ENCODE measurements at regions not wholly inside any gene's neighbourhood (a gene's known extent, or its start where the extent isn't known, plus 50 kb on each side); places are given as distances from the start of the nearest gene placed in this dataset.

DNA sequence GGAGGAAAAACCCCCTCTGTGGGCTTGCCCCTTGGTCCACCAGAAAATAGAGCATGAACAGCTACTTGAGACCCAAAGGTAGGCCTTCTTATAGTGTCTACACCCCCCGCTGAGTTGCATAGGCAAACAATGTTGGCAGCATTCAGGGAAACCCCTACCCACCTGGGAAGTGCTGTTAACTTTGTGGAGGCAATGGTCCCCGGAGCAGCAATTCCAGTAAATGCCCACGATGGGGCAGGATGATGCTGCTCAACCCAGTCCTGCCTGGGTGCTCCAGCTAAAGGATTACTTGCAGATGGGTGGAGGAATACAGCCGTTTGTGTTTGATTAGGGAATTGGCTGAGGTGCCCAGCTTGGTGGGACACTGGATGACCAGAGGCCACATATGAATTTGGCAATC, 381.3 kb upstream of the ANO5 start:
- H3K27ac ChIP-seq: no peak overlapping the region
- TF ChIP-seq CTCF (IDR thresholded peaks at IDR 0.05; ENCODE audit: low read depth, low read length): peak; percentile 65
- no peaks in the 10 kb centered on the region for H3K27me3 ChIP-seq (ENCODE audit: insufficient read depth, low read depth, severe bottlenecking)
- DNase-seq: peak; percentile 47
- no peaks in the 10 kb centered on the region for H3K9me3 ChIP-seq (ENCODE audit: severe bottlenecking)
- H3K4me3 ChIP-seq (ENCODE audit: low read depth, low read length): no peak overlapping the region
- H3K36me3 ChIP-seq: no peaks in the 10 kb centered on the region

GRCh38 chr11:21814169-21814568, 378.7 kb upstream of the ANO5 start:
- Histone ChIP-seq H3K27me3 (ENCODE audit: insufficient read depth, low read depth, severe bottlenecking) (no peaks in the 10 kb centered on the region), H3K4me3 (ENCODE audit: low read depth, low read length) (no peak overlapping the region), H3K27ac (no peak overlapping the region), H3K36me3 (no peaks in the 10 kb centered on the region), H3K9me3 (ENCODE audit: severe bottlenecking) (no peaks in the 10 kb centered on the region)
- no peak for TF ChIP-seq CTCF (IDR thresholded peaks at IDR 0.05; ENCODE audit: low read depth, low read length)
- no peak for DNase-seq

- no peaks in the 10 kb centered on the region for H3K36me3 ChIP-seq
- H3K27me3 ChIP-seq (ENCODE audit: insufficient read depth, low read depth, severe bottlenecking): no peaks in the 10 kb centered on the region
- H3K27ac ChIP-seq: no peak overlapping the region
- DNase-seq: no peak
- TF ChIP-seq CTCF (IDR thresholded peaks at IDR 0.05; ENCODE audit: low read depth, low read length): no peak
- H3K9me3 ChIP-seq (ENCODE audit: severe bottlenecking): no peaks in the 10 kb centered on the region
- no peak overlapping the region for H3K4me3 ChIP-seq (ENCODE audit: low read depth, low read length)
These were observed 375.2 kb upstream of the ANO5 start for GRCh38 chr11:21817696-21818095.

- Histone ChIP-seq H3K27ac (no peak overlapping the region), H3K9me3 (ENCODE audit: severe bottlenecking) (no peaks in the 10 kb centered on the region), H3K36me3 (no peaks in the 10 kb centered on the region), H3K27me3 (ENCODE audit: insufficient read depth, low read depth, severe bottlenecking) (no peaks in the 10 kb centered on the region), H3K4me3 (ENCODE audit: low read depth, low read length) (no peak overlapping the region)
- no peak for TF ChIP-seq CTCF (IDR thresholded peaks at IDR 0.05; ENCODE audit: low read depth, low read length)
- DNase-seq: no peak
These were observed 372.7 kb upstream of the ANO5 start for GRCh38 chr11:21820176-21820575.

DNA sequence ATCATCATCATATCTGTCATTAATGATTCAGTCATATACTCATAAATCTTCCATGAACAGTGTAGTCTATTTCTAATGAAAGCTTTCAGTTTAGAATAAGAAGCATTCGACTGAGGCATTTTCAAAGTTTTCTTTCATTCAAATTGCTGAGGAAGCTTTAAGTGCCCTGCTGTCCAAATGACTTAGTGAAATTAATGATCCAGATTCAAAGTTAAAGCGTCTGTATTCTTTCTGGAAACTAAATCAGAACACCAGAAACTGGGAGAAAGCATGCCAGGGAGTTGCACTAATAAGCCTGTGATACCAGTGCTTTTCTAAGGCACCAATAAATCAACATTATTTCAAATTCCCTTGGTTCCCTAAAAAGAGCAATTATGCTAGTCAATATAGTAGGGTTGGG, 367.8 kb upstream of the ANO5 start:
- H3K27ac ChIP-seq: no peak overlapping the region
- no peaks in the 10 kb centered on the region for H3K36me3 ChIP-seq
- DNase-seq: no peak
- H3K4me3 ChIP-seq (ENCODE audit: low read depth, low read length): no peak overlapping the region
- TF ChIP-seq CTCF (IDR thresholded peaks at IDR 0.05; ENCODE audit: low read depth, low read length): no peak
- no peaks in the 10 kb centered on the region for H3K9me3 ChIP-seq (ENCODE audit: severe bottlenecking)
- H3K27me3 ChIP-seq (ENCODE audit: insufficient read depth, low read depth, severe bottlenecking): no peaks in the 10 kb centered on the region

- Histone ChIP-seq H3K27me3 (ENCODE audit: insufficient read depth, low read depth, severe bottlenecking) (no peaks in the 10 kb centered on the region), H3K27ac (no peak overlapping the region), H3K4me3 (ENCODE audit: low read depth, low read length) (no peak overlapping the region), H3K9me3 (ENCODE audit: severe bottlenecking) (no peaks in the 10 kb centered on the region), H3K36me3 (no peaks in the 10 kb centered on the region)
- DNase-seq: no peak
- no peak for TF ChIP-seq CTCF (IDR thresholded peaks at IDR 0.05; ENCODE audit: low read depth, low read length)
These were observed 354.5 kb upstream of the ANO5 start for GRCh38 chr11:21838427-21838826.
